Thyroid gland (tissue), 4 donors: ENCODE measurements at regions not wholly inside any gene's neighbourhood (a gene's known extent, or its start where the extent isn't known, plus 50 kb on each side); places are given as distances from the start of the nearest gene placed in this dataset.
"Not testable (repeated sequence)": the region's sequence is repeated elsewhere in the genome, so short reads cannot be mapped to it uniquely, and the experiment has no call there.

ENCODE experiments used
- DNase-seq, 2 donors: peaks; one replicate each; pipeline ENCODE4 v3.0.0-alpha.2; 2019
- H3K27ac ChIP-seq, 3 donors: fragments of 200-600 bp; sonication (generic); 1 replicate in 2 of 3; 2 replicates in 1 of 3; pipeline ENCODE4 v1.5.1; 2016 to 2019; ENCODE audit warnings: mild to moderate bottlenecking in 1 of 3, moderate library complexity in 1 of 3
- H3K27me3 ChIP-seq: fragments of 200-600 bp; sonication (generic); one replicate; pipeline ENCODE4 v1.5.1; 2019
- H3K36me3 ChIP-seq, 2 donors: fragments of 200-600 bp; sonication (generic); one replicate each; pipeline ENCODE4 v1.5.1; 2016 to 2019
- H3K4me1 ChIP-seq, 2 donors: fragments of 200-600 bp; sonication (generic); one replicate each; pipeline ENCODE4 v1.5.1; 2017 to 2019
- H3K4me3 ChIP-seq, 3 donors: fragments of 200-600 bp; sonication (generic); replicated peaks in 1 of 3; 1 replicate in 2 of 3; 2 replicates in 1 of 3; pipeline ENCODE4 v1.5.1; 2016; ENCODE audit warnings: mild to moderate bottlenecking in 1 of 3
- H3K9me3 ChIP-seq: fragments of 200-600 bp; sonication (generic); one replicate; pipeline ENCODE4 v1.5.1; 2017
- POLR2A ChIP-seq, 2 donors: fragments of 450-650 bp; IDR thresholded peaks; one replicate each; pipeline ENCODE4 v1.6.1; 2017; ENCODE audit warnings: antibody characterized with exemption in 2 of 2, mild to moderate bottlenecking in 2 of 2, moderate library complexity in 1 of 2
- WGBS, 2 donors: methylation state at CpG; one replicate each; pipeline ENCODE4 v1.1.5; 2017; 5-methylcytosine and 5-hydroxymethylcytosine counted together
- intact Hi-C: fragments of 100-400 bp; cut with DNase I; formaldehyde crosslinking; loops from one replicate; pipeline ENCODE4 v1.15.1; 2023
- TF ChIP-seq, protein P1 (sequence below), 6 experiments: fragments of 200-600 bp in 3 of 6; fragments of 450-650 bp in 3 of 6; sonication (generic) in 3 of 6; IDR thresholded peaks; one replicate each; pipeline ENCODE4 v1.5.1; 2016 to 2019; ENCODE audit warnings: antibody characterized with exemption in 6 of 6, mild to moderate bottlenecking in 2 of 6, inconsistent platforms in 1 of 6, moderate library complexity in 1 of 6

DNA sequence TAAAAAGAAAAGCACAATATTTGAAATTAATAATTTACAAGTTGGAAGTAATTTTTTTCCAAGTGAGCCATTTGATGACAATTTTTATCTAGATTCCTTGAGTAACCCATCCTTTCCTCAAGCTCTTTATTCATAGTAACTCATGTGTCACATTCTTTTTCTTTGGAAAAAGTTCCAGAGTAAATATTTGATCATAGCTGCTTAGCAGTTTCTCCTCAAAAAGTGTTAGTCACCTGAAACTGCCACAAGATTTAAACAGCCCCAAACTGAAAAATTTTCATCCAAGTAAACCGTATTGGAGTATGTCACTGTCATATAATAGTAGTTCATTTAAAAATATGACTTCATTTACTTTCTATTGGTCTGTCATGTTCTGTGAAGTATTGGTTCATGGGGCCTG lies 94.6 kb upstream of the CASK start:
- H3K9me3 ChIP-seq: no peaks in the 10 kb centered on the region
- H3K27ac ChIP-seq: no peak overlapping the region
- TF ChIP-seq POLR2A (IDR thresholded peaks at IDR 0.05): no peak
- TF ChIP-seq, protein P1, sequence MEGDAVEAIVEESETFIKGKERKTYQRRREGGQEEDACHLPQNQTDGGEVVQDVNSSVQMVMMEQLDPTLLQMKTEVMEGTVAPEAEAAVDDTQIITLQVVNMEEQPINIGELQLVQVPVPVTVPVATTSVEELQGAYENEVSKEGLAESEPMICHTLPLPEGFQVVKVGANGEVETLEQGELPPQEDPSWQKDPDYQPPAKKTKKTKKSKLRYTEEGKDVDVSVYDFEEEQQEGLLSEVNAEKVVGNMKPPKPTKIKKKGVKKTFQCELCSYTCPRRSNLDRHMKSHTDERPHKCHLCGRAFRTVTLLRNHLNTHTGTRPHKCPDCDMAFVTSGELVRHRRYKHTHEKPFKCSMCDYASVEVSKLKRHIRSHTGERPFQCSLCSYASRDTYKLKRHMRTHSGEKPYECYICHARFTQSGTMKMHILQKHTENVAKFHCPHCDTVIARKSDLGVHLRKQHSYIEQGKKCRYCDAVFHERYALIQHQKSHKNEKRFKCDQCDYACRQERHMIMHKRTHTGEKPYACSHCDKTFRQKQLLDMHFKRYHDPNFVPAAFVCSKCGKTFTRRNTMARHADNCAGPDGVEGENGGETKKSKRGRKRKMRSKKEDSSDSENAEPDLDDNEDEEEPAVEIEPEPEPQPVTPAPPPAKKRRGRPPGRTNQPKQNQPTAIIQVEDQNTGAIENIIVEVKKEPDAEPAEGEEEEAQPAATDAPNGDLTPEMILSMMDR (IDR thresholded peaks at IDR 0.05): no peak
- H3K36me3 ChIP-seq: no peaks in the 10 kb centered on the region
- no peak overlapping the region for H3K4me3 ChIP-seq
- intact Hi-C loops: no loop called here
- H3K4me1 ChIP-seq: no peaks in the 10 kb centered on the region
- no peak for DNase-seq
- no peaks in the 10 kb centered on the region for H3K27me3 ChIP-seq
- 79 to 92% methylated on average over 1 of the region's 1 CpG for WGBS, 2 donors

DNA sequence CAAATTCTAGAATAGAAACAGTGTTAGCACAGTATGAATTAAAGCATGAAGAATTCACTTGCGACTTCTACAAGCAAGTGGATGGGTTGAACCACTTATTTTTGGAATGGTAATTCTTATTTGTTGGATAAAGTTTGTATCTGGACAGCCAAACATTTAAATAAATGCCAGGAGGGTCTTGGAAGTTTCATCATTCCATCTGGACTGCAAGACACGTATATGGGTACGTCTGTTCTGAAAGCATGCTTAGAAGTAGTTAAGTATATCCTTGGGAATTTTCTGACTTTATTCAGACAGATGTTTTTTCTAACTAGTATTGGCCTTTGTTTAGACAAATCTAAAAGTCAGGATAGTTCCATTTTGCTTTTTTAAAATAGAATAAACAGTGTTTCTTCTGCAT lies 77.5 kb upstream of the CASK start:
- Histone ChIP-seq H3K36me3 (no peaks in the 10 kb centered on the region), H3K9me3 (no peaks in the 10 kb centered on the region), H3K4me1 (no peaks in the 10 kb centered on the region), H3K27me3 (no peaks in the 10 kb centered on the region), H3K4me3 (no peak overlapping the region), H3K27ac (no peak overlapping the region)
- no peak for DNase-seq
- intact Hi-C loops: no loop called here
- WGBS, 2 donors: 79 to 91% methylated on average over 3 of the region's 3 CpGs
- no peak for TF ChIP-seq POLR2A (IDR thresholded peaks at IDR 0.05)
- TF ChIP-seq, protein P1 (IDR thresholded peaks at IDR 0.05): no peak

DNA sequence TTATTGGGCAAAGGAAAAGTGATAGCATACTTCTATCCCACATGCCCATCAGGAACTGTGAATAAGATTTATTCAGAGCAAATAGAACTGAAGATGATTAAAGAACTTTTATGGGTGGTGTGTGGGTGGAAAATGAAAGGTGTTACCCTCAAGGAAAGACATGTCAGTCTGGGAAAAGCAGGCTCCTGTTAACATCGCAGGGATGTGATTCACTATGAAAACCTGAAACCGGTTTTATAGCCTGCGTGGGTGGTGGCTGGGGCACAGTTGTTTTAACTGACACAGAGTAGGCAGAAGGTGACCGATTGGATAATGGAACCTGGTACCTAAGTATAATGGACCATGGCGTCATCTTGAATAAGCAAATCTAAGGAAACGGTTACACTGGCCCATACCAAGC lies 61.3 kb upstream of the CASK start:
- Histone ChIP-seq H3K4me3 (no peak overlapping the region), H3K27ac (no peak overlapping the region), H3K9me3 (no peaks in the 10 kb centered on the region), H3K27me3 (no peaks in the 10 kb centered on the region), H3K4me1 (no peaks in the 10 kb centered on the region), H3K36me3 (no peaks in the 10 kb centered on the region)
- no peak for DNase-seq
- 80 to 83% methylated on average over 6 of the region's 6 CpGs for WGBS, 2 donors
- intact Hi-C loops: no loop called here
- TF ChIP-seq, protein P1 (IDR thresholded peaks at IDR 0.05): no peak
- TF ChIP-seq POLR2A (IDR thresholded peaks at IDR 0.05): no peak

GRCh38 chrX:41982953-41983352 lies 59.6 kb upstream of the CASK start:
- Histone ChIP-seq H3K27me3 (no peaks in the 10 kb centered on the region), H3K36me3 (no peaks in the 10 kb centered on the region), H3K9me3 (no peaks in the 10 kb centered on the region), H3K4me3 (no peak overlapping the region), H3K27ac (no peak overlapping the region), H3K4me1 (no peaks in the 10 kb centered on the region)
- TF ChIP-seq POLR2A (IDR thresholded peaks at IDR 0.05): no peak
- TF ChIP-seq, protein P1 (IDR thresholded peaks at IDR 0.05): no peak
- DNase-seq: no peak
- intact Hi-C loops: no loop called here

DNA sequence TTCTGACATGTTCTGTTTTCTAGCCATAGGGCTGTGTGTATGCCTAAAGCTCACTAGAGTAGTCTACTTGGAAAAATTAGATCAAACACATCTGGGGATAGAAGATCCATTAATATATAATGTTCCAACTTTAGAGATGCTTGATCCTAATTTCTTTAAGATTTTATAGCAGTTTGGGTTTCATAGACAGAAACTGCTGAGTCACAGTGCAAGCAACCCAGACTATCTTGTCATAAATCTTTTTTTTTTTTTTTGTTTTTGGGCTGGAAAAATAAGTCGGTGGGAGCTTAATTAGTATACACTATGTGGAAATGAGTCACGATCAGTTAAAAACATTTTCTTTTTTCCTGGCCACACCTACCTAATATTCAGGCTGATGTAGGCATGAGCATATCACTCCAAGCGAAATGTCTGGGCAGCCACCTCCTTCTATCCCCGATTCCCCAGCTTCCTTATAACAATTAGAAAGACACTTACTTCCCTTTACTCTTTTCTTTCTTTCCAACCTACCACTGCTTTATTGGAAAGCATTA lies 58.2 kb upstream of the CASK start:
- DNase-seq: no peak
- 81 to 86% methylated on average over 4 of the region's 4 CpGs for WGBS, 2 donors
- TF ChIP-seq POLR2A (IDR thresholded peaks at IDR 0.05): no peak
- TF ChIP-seq, protein P1 (IDR thresholded peaks at IDR 0.05): no peak

DNA sequence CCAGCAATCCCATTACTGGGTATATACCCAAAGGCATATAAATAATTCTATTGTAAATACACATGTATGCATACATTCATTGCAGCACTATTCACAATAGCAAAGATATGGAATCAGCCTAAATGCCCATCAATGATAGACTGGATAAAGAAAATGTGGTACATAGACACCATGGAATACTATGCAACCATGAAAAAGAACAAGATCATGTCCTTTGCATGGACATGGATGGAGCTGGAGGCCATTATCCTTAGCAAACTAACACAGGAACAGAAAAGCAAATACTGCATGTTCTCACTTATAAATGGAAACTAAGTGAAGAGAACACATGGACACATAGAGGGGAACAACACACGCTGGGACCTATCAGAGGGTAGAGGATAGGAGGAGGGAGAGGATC lies 51.3 kb upstream of the CASK start:
- 95 to 96% methylated on average over 1 of the region's 1 CpG for WGBS, 2 donors
- DNase-seq, H3K9me3 ChIP-seq, H3K4me1 ChIP-seq, intact Hi-C loops, H3K27me3 ChIP-seq, H3K27ac ChIP-seq, H3K36me3 ChIP-seq, H3K4me3 ChIP-seq: not testable (repeated sequence)

More for the DNA sequence above, 58.2 kb upstream of the CASK start:
- H3K9me3 ChIP-seq: no peaks in the 10 kb centered on the region
- no peaks in the 10 kb centered on the region for H3K27me3 ChIP-seq
- H3K4me1 ChIP-seq: no peaks in the 10 kb centered on the region
- intact Hi-C loops: no loop called here
- no peak overlapping the region for H3K4me3 ChIP-seq
- H3K27ac ChIP-seq: no peak overlapping the region
- no peaks in the 10 kb centered on the region for H3K36me3 ChIP-seq
